GM21529 (cell line): ENCODE measurements at regions not wholly inside any gene's neighbourhood (a gene's known extent, or its start where the extent isn't known, plus 50 kb on each side); places are given as distances from the start of the nearest gene placed in this dataset.
"Not testable (repeated sequence)": the region's sequence is repeated elsewhere in the genome, so short reads cannot be mapped to it uniquely, and the experiment has no call there.

ENCODE experiments used
- ATAC-seq: cut with Tn5 transposase; IDR thresholded peaks from one replicate; pipeline ENCODE4 v1.9.1; 2021; ENCODE audit not compliant: unreplicated experiment

DNA sequence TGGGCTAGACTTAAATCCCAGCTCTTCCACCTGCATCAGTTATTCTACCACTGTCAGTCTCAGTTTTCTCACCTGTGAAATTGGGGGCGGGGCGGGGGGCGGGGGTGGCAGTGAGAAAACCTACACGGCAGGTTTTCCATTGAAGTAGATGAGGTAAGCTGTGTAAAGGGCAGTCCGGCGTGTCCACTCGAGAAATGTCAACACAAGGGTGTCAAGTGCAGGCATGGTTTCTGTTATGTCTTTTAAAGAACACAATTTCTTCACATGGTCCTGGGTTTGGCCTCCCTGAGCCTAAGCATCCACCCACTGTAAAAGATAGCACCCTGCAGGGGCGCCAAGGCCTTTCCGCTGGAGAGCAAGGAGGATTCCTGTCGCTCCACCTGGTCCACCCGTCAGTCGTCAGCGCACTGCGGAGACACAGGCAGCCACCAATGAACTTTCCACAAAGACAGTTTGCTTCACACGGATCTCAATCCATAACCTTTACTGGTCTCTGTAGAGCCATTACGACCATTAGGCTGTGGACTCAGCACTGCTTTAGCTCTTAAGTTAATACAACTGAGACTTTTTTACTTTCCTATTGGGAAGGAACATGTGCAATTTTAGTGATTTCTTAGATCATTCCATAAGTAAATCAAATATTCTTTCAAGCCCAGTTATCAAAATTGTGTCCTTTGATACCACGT lies 99.5 kb upstream of the FOXB1 start:
- no peak for ATAC-seq

GRCh38 chr15:59896663-59897074 lies 107.4 kb upstream of the FOXB1 start:
- ATAC-seq: no peak

GRCh38 chr15:59894835-59895234 lies 109.3 kb upstream of the FOXB1 start:
- ATAC-seq: no peak

- ATAC-seq: no peak
Measured at GRCh38 chr15:59892985-59893384, 111.1 kb upstream of the FOXB1 start.

- not testable (repeated sequence) for ATAC-seq
Measured at GRCh38 chr15:59887870-59888269, 116.2 kb upstream of the FOXB1 start.

DNA sequence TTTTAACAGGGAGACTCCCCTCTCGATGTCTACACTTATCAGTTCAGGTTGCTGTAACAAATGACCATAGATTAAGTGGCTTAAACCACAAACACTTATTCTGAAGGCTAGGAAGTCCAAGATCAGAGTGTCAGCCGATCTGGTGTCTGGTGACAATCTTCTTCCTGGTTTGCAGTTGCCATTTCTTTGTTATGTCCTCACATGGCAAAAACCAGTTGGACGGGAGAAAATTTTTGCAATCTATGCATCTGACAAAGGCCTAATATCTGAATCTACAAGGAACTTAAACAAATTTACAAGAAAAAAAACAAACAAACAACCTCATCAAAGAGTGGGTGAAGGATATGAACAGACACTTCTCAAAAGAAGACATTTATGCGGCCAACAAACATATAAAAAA lies 116.9 kb upstream of the FOXB1 start:
- no peak for ATAC-seq

DNA sequence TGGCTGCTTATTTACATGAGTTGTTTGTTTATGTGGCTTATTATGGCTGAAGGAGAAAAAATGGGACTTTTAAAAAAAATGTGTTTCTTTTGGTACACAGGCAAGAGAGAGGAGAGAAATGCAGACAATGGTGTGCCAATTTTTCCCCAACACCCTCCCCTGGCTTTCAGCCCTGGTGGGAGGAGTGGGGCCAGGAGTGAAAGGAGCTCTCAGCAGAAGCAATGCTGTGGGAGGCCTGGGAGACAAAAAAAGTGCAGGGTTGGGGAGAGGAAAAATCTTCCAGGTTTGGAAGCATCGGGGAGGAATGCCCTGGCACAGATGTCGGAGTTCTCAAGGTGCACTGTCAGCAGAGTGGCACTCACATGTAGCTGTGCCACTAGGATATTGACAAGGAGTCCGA lies 117.7 kb upstream of the FOXB1 start:
- no peak for ATAC-seq

DNA sequence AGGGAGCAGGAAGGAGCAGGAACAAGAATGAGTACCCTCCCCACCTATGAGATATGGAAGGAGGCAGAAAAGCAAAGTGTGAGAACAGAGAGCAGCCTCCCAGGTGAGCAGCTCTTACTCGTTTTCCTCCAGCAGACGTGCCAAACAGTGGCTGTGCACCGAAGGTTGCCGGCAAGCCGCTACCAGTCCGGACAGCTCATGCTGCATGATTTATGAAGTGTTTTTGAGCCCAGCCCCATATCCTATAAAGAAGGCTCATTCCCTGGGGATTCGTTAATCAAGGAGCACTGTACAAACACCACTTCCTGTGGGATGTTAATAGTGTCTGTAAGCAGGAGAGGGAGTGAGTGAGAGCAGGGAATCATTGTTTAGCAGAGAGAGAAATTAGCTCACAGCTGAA lies 118.3 kb upstream of the FOXB1 start:
- ATAC-seq: no peak

DNA sequence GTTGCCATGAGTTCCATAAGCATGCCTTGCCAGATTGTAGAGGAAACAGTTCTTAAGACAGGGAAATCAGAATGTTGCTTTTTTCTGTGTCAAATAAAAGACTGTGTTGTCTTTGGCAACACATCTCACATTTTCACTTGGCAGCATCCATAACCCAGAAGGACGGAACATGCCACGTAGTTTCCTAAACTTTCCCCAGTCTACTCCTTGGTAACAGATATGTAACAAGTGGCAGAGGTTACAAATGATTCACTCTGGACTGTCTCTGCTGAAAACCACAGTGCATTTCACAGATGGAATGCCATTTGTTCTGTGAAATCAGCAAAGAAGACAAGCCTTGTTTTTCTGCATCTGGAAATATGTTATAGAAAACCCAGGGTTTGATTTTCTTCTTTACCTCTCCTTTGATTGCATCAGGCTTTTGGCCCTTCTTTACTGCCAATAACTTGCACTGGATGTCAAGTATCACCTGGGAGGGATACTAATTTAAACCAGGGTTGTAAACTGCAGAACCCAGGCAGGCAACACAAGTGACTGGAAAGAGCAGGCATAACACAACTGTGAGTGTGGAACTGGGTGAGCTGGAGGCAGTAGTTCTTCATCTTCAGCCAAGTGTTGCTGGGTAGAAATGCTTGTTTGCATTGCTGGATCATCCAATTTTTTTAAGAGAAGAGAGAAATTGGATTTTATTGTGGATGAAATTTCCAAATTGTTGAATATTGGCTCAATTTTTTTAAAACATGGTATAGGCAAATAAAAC lies 124.4 kb upstream of the FOXB1 start:
- ATAC-seq: no peak

DNA sequence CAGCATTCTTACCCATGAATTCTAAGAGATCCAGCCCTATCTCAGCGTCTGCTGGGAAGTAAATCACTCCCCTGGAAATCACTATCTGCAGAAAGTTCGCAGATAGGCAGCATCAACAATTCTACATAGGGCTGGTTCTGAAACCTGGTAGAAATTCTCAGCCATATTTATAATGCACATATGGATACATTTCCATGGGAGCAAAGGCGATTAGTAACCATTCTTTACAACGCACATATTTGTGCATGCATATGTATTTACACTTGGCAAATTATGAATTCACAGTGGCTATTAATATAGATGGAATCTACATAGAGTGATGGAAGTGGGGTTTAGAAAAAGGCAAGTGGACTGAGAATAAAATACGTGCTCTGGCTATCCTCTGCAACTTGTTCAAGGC lies 128.0 kb upstream of the FOXB1 start:
- no peak for ATAC-seq

- ATAC-seq: no peak
Measured at GRCh38 chr15:59873644-59874272, 130.4 kb upstream of the FOXB1 start.

DNA sequence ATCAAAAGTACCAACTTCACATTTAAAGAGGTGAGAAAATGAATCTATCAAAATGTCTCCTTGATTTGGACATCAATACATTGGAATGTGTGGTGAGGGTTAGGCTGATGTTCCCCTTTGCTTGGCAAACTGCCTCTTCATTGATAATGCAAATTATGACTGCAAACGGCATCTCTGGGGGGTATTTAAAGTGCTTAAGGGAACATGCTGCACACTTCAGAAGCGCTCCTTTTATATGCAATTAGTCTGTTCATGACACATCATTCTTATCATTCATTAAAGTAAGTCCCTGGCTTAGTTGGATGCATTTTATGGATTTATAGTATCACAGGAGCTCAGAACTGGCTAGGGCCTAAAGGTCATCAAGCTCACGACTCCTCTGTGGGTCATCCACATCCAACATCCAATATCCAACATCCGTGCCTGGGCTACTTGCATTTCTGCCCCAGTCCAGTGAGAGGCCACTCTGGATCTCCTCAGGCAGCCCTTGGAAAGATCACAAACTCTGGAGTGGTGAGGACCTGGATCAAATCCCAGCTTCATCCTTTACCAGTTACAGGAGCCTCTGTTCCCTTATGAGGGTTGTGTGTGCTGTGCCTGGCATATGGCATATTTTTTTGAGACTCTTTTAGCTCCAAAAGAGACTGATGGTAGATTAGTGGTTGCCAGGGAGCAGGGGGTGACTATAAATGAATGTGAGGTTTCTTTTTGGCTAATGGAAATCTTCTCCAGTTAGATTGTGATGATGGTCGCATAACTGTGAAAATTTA lies 136.8 kb upstream of the FOXB1 start:
- ATAC-seq: no peak

DNA sequence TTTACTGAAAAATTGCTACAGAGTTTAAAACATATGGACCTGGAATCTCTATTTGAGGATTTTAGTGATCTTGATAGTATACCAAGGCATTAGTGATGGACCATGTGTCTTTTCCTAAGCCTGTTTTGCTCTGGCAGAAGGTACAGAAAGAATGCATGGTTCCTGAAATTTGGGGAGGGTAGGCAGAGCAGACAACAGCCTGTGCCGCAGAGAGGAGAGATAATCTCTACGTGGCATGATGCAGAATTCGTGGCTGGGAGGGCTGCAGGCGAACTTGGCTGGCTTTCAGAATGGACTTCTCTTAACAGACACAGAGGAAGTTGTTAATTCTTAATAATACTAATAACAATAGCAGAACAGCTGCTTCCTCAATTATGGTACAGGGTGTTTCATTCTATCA lies 137.5 kb upstream of the FOXB1 start:
- ATAC-seq: no peak

- no peak for ATAC-seq
Measured at GRCh38 chr15:59862191-59863155, 141.6 kb upstream of the FOXB1 start.

DNA sequence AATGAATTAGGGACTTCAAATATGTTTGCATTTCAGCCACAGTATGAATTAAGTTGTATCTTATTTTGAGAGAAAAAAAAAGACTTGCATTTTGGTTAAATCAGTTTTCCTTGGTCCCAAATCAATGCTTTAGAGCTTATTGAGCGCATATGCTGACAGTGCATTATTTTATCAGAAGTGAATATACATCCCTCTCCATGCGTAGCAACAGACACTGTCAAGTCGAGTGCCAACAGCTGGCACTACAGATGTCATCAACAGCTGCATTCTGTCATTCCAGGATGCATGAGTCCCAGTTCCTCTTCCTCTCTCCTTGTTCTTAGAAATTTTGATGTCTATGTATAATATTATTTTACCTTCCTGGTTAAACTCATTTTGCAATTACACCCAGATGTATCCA lies 156.1 kb upstream of the FOXB1 start:
- ATAC-seq: no peak

DNA sequence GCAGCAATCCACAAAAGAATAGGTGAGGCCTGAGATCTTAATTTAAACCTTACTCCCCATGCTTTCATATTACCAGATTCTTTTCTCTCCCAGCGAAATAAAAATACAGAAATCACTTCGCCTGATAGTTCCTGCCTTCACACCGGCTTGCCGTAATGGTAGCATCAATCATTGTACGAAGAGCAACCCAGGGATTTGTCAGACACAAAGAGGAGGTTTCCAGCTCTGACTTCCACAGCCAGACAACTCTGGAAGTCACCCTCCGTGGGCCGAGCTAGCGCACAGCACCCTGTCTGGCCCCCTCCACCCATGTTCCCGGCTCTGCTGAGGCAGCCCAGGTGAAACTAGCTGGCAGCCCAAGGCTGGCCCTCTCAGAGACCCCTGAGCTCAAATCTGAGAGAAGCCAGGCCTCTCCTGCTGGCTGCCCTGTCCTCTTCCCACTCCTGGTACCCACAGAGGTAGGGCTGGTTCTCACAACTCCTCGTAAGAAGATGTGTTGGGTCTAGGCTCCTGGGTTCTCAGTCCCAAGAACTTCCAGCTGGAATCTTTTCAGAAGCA lies 156.9 kb upstream of the BNIP2 start:
- no peak for ATAC-seq

GRCh38 chr15:59843609-59844008 lies 154.5 kb upstream of the BNIP2 start:
- ATAC-seq: no peak

DNA sequence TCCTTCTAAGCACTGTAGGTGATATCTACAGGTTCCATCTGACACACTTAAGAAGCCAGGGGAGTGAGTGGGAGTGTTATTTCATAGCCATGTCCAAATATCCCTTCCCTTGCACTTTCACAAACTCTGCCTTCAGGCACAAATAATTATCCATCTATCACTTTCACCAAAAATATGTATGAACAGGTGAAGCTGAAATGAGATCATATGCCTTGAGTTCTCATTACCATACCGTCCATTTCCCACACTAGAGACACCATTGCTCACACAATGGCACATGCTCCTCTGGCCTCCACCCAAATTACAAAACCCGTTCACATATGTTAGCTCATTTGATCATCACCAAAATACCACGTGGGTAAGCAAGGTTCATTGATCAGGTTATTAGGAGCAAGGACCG lies 151.9 kb upstream of the BNIP2 start:
- ATAC-seq: no peak

DNA sequence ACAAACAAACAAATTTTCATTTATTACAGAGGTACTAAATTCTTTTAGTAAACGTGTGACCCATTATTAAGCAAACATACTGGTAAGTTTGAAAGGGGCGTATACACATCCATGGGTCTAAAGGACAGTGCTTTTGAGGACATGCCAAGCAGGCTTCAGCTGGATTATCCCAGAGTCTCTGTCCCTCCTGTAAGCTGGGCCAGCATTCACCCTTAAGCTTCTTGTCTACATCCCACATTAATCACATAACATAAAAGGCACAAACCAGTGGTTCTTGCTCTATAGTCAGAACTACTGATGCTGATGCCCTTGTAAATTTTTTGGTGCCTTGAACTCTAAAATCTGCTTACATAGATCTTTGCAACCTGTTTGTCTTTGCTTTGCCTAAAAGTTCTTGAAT lies 150.8 kb upstream of the BNIP2 start:
- ATAC-seq: no peak

GRCh38 chr15:59838900-59839299 lies 149.8 kb upstream of the BNIP2 start:
- no peak for ATAC-seq
